ENCODE measurements at regions not wholly inside any gene's neighbourhood (a gene's known extent, or its start where the extent isn't known, plus 50 kb on each side); places are given as distances from the start of the nearest gene placed in this dataset.
"Not testable (repeated sequence)": the region's sequence is repeated elsewhere in the genome, so short reads cannot be mapped to it uniquely, and the experiment has no call there.

DNA sequence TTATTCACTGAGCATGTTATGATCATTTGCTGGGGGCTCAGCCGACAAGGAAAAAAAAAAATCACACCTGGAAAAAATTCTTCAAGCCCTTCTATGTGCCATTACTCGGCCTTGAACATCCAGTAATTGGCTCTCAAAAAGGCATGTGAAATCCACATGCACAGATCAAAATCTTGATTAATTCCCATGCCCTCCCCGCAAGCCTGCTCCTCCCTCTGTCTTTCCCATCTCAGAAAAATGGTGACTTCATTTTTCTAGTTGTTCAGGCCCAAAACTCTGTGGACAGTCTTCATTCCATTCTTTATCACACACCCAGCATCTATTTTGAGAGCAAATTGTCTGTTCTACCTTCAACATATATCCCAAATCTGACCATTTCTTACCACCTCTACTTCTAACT, 91.2 kb upstream of the FRMD4A start:
- Histone ChIP-seq H3K4me1 (ENCODE audit: control insufficient read depth in 2 of 2, insufficient read depth in 2 of 2, low read length in 2 of 2) (no peaks in the 10 kb centered on the region), H3K27me3 (replicated peaks in 1 of 4; ENCODE audit: control extremely low read depth in 1 of 4, control insufficient read depth in 3 of 4, insufficient read depth in 4 of 4, low read length in 3 of 4) (peaks cover 0 to 8% (median 0%) of the 10 kb centered on the region in 4 experiments), H3K4me2 (replicated peaks; ENCODE audit: low read depth, low read length, poor library complexity, severe bottlenecking) (no peak overlapping the region), H3K79me2 (ENCODE audit: control insufficient read depth, insufficient read depth, low read length) (no peaks in the 10 kb centered on the region), H4K20me1 (ENCODE audit: control insufficient read depth, insufficient read depth, low read length, poor library complexity, severe bottlenecking) (no peaks in the 10 kb centered on the region), H3K4me3 (ENCODE audit: control extremely low read depth in 1 of 5, extremely low read depth in 1 of 5, insufficient read depth in 1 of 5, low read depth in 2 of 5, low read length in 4 of 5) (no peak overlapping the region), H3K9ac (ENCODE audit: low read length) (no peak overlapping the region), H3K9me3 (ENCODE audit: control extremely low read depth in 1 of 3, control insufficient read depth in 2 of 3, insufficient read depth in 1 of 3, low read length in 2 of 3) (peaks cover 0 to 1% (median 0%) of the 10 kb centered on the region in 3 donors), H3K27ac (ENCODE audit: low read length in 2 of 2) (no peak overlapping the region), H2AFZ (ENCODE audit: insufficient read depth, low read depth, low read length, poor library complexity, severe bottlenecking) (no peak overlapping the region), H3K36me3 (replicated peaks in 1 of 2; ENCODE audit: control extremely low read depth in 1 of 2, control insufficient read depth in 1 of 2, extremely low read depth in 1 of 2, insufficient read depth in 2 of 2, low read length in 1 of 2) (no peaks in the 10 kb centered on the region)
- Mint-ChIP-seq H3K27ac (no peak overlapping the region), H3K27me3 (peaks cover 50% of the 10 kb centered on the region), H3K4me3 (no peak overlapping the region), H3K4me1 (no peaks in the 10 kb centered on the region), H3K9me3 (ENCODE audit: insufficient read depth) (no peaks in the 10 kb centered on the region)
- WGBS (ENCODE audit: insufficient coverage): 81% methylated on average over 3 of the region's 3 CpGs
- ATAC-seq (ENCODE audit: low read depth) (no peak), DNase-seq (no peak)
- ChIA-PET POLR2A (no interaction called here), CTCF (no interaction called here)
- intact Hi-C loops (cut with micrococcal nuclease): no loop called here
- TF ChIP-seq EZH2 (IDR thresholded peaks at IDR 0.05; ENCODE audit: borderline replicate concordance, insufficient read depth, low read depth, low read length, poor library complexity, severe bottlenecking): no peak
- TF ChIP-seq, protein P1, sequence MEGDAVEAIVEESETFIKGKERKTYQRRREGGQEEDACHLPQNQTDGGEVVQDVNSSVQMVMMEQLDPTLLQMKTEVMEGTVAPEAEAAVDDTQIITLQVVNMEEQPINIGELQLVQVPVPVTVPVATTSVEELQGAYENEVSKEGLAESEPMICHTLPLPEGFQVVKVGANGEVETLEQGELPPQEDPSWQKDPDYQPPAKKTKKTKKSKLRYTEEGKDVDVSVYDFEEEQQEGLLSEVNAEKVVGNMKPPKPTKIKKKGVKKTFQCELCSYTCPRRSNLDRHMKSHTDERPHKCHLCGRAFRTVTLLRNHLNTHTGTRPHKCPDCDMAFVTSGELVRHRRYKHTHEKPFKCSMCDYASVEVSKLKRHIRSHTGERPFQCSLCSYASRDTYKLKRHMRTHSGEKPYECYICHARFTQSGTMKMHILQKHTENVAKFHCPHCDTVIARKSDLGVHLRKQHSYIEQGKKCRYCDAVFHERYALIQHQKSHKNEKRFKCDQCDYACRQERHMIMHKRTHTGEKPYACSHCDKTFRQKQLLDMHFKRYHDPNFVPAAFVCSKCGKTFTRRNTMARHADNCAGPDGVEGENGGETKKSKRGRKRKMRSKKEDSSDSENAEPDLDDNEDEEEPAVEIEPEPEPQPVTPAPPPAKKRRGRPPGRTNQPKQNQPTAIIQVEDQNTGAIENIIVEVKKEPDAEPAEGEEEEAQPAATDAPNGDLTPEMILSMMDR (IDR thresholded peaks at IDR 0.05): no peak

DNA sequence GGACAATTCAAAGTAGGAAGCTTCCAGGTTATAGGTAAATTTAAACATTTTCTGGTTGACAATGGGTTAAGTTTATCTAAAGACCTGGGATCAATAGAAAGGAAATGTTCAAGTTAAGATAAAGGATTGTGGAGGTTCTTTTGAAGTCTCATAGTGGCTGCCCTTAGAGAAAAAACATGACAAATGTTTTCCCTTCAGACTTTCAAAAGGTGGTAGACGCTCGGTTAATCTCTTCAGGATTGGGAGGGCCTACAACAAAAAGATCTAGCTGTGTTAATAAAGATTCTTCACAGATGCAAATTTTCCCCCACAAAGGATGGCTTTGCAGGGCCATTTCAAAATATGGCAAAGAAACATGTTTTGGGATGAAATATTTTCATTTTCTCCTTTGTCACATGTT, 86.6 kb upstream of the FRMD4A start:
- POLR2A ChIA-PET; H3K4me3 ChIP-seq (ENCODE audit: control extremely low read depth in 1 of 5, extremely low read depth in 1 of 5, insufficient read depth in 1 of 5, low read depth in 2 of 5, low read length in 4 of 5); H3K36me3 ChIP-seq (replicated peaks in 1 of 2; ENCODE audit: control extremely low read depth in 1 of 2, control insufficient read depth in 1 of 2, extremely low read depth in 1 of 2, insufficient read depth in 2 of 2, low read length in 1 of 2); H3K27ac ChIP-seq (ENCODE audit: low read length in 2 of 2); H3K9me3 Mint-ChIP-seq (ENCODE audit: insufficient read depth); H4K20me1 ChIP-seq (ENCODE audit: control insufficient read depth, insufficient read depth, low read length, poor library complexity, severe bottlenecking); H3K79me2 ChIP-seq (ENCODE audit: control insufficient read depth, insufficient read depth, low read length); H3K4me1 ChIP-seq (ENCODE audit: control insufficient read depth in 2 of 2, insufficient read depth in 2 of 2, low read length in 2 of 2); intact Hi-C loops (cut with micrococcal nuclease); DNase-seq; H2AFZ ChIP-seq (ENCODE audit: insufficient read depth, low read depth, low read length, poor library complexity, severe bottlenecking); H3K27ac Mint-ChIP-seq; H3K4me2 ChIP-seq (replicated peaks; ENCODE audit: low read depth, low read length, poor library complexity, severe bottlenecking); ATAC-seq (ENCODE audit: low read depth); H3K9me3 ChIP-seq (ENCODE audit: control extremely low read depth in 1 of 3, control insufficient read depth in 2 of 3, insufficient read depth in 1 of 3, low read length in 2 of 3); H3K4me1 Mint-ChIP-seq; CTCF ChIA-PET; H3K4me3 Mint-ChIP-seq; H3K9ac ChIP-seq (ENCODE audit: low read length): not testable (repeated sequence)
- peaks cover 0 to 15% (median 13%) of the 10 kb centered on the region in 4 experiments for H3K27me3 ChIP-seq (replicated peaks in 1 of 4; ENCODE audit: control extremely low read depth in 1 of 4, control insufficient read depth in 3 of 4, insufficient read depth in 4 of 4, low read length in 3 of 4)
- peaks cover 60% of the 10 kb centered on the region for H3K27me3 Mint-ChIP-seq
- WGBS (ENCODE audit: insufficient coverage): no CpG with 5 or more reads among the region's 2 CpGs

Data from B cell (primary cell).